NCI-H524 treated with DMSO at 0.1 percent for 48 hours (cell line): ENCODE measurements at regions not wholly inside any gene's neighbourhood (a gene's known extent, or its start where the extent isn't known, plus 50 kb on each side); places are given as distances from the start of the nearest gene placed in this dataset.
"Not testable (repeated sequence)": the region's sequence is repeated elsewhere in the genome, so short reads cannot be mapped to it uniquely, and the experiment has no call there.

ENCODE experiments used
- DNase-seq: peaks from one replicate; lab custom pipeline; 2025; lab: John Stamatoyannopoulos, UW

- not testable (repeated sequence) for DNase-seq
Observed at GRCh38 chr10:76815505-76815904, 822.1 kb downstream of the KCNMA1 start.

GRCh38 chr10:76811430-76811829 is 826.2 kb downstream of the KCNMA1 start:
- no peak for DNase-seq

DNA sequence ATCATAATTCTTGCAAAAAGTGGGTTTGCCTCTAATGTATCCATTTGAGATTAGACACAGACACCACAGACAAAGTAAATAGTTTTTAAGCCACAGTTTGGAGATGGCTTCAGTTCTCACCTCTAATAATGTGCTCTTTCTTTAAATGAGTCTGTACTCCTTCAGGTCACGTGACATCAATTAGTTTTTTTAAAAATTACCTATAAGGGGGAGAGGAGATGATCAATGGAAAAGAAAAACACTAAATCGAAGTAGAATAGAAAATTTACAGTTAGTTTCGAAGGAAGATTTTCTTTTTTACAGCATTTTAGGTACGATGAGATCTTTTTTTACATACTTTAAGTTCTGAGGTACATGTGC is 849.2 kb downstream of the KCNMA1 start:
- no peak for DNase-seq

DNA sequence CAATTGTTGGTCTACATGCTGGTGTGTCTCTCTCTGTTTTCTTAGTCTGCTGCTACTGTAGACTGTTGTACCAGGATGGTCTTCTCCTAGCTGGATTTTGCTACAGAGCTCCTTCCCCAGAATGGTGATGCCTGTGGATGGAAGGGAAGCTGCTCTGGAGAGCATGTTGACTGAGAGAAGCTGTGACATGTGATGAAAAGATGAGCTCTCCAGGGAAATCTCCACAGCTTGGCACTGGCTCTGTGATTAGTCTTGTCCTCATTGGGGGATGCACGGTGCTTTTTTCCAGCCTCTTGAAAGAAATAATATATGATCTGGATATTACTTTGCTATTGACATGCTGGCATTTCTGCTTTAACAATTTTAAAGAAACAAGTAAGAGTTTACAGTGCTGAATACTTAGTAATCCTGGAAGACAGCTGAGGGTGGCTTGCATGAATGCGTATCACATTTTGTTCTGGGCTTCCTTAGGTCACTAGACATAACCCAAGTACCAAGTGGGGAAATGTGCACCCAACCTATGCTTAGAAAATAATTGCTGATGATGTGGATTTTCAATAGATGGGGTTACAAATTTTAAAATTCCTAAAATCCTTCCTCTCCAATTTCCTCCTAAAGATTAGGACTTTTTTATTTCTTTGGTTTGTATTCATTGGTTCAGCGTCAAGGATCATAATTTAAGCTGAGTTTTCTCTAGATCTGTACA is 849.7 kb downstream of the KCNMA1 start:
- DNase-seq, result no peak

GRCh38 chr10:76786504-76787072 is 851.0 kb downstream of the KCNMA1 start:
- DNase-seq, result no peak

DNA sequence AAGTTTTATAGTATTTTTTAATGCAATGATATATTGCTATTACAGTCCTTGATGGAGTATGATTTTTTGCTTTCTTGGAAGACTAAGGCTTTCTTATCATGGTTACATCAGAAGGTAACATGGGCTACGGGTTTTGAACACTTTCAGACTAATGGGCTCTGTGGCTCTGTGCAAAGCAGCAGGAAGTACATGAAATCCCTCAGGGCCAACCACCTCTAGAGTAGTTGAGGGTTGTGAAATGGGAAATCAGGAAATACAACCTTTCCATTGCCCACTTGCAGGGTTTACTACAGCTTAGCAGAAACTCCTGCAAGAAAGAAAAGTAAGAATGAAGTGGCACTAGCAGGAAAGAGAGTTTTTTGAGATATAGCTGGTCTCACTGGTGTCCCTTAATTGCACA is 853.5 kb downstream of the KCNMA1 start:
- no peak for DNase-seq

- DNase-seq, result no peak
Observed at GRCh38 chr10:76779796-76780301, 857.8 kb downstream of the KCNMA1 start.

DNA sequence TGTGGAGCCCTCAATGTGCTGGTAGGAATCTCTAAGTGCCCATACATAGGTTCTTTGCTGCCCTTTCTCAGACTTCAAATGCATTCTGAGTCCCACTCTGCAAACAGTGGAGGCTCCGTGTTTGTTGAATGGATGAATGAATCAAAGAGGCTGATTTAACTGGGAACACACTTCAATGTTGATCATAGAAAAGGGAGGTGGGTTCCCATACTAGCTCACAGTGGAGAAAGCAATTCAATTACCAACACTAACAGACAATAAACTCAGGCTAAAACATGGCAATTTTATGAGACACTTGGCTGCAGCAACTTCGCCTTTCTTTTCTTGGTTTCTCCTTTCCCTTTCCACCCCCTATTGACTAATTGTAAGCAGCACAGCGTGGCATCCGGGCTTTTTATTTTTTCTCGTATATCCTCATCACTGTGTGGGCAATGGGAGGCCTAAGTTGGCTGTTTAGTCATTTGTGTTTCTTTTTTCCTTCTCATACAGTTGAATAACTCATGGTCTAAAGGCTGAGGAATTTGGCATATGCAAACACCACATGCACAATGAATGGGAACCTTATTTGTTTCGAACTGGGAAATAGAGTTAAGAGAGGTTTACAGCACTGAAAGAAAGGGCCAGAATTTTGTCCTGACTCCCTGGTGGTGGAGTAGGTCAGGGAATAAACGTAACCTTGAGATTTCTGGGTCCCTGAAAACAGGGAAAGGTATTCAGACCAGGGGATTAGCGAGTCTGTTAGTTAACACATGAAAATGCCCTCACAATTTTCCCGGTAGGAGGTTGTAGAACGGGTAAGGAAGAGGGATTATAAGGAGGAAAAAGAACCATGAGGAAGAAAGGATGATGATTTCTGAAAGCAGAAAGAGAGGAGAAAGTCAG is 858.5 kb downstream of the KCNMA1 start:
- no peak for DNase-seq

- DNase-seq, result no peak
Observed at GRCh38 chr10:76774987-76775603, 862.5 kb downstream of the KCNMA1 start.

GRCh38 chr10:76769582-76769981 is 868.0 kb downstream of the KCNMA1 start:
- DNase-seq, result no peak

GRCh38 chr10:76769161-76769560 is 868.4 kb downstream of the KCNMA1 start:
- no peak for DNase-seq

DNA sequence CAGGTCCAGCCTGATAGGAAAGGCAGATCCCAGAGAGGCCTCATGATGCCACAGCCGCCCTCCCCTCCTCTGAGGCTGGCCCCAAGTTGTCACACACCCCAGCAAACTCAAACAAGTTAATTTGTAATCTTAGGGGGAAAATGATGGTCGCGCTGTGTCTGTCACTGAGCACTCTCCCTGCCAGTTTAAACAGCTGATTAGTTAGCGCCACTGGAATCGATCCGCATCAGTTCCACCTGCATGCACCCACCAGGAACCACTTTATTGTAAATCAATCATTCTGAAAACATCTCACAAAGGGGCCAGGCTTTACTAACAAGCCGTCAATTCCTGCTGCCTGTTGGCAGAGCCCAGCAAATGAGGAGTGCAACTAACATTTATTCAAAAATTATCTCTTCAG is 870.9 kb downstream of the KCNMA1 start:
- no peak for DNase-seq

DNA sequence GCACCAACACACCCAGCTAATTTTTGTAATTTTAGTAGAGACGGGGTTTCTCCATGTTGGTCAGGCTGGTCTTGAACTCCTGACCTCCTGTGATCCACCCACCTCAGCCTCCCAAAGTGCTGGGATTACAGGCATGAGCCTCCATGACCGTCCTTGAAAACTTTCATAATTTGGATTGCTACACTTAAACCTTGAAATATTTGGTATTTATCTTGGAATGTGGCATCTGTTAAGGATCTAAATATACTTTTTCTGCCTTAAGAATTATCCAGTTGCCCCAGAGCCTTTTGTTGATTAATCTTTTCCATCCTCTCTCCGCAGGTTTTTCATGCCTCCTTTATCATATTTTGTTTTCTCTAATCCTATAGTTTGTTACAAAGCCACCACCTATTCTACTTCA is 872.7 kb downstream of the KCNMA1 start:
- DNase-seq, result not testable (repeated sequence)

GRCh38 chr10:76764177-76764576 is 873.4 kb downstream of the KCNMA1 start:
- DNase-seq, result no peak

DNA sequence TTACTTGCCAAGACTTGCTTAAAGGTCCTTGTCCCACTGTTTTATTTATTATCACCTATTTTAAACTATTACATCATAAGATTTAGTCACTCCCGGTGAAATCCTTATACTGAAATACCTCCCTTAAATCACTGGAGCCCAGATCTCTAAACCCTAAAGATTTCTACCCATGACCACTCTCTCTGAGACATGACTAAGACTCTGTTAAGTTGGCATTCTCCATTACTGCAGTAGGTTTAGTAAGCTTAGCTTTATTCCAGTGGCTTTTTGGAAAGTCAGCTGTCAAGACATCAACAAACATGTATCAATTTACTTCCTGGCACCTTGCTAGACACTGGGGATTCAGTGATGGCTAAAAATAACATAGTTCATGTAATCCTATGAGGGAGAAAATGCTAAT is 874.2 kb downstream of the KCNMA1 start:
- DNase-seq, result no peak

GRCh38 chr10:76759681-76760080 is 877.9 kb downstream of the KCNMA1 start:
- DNase-seq, result no peak

- no peak for DNase-seq
Observed at GRCh38 chr10:76743169-76743568, 894.4 kb downstream of the KCNMA1 start.

DNA sequence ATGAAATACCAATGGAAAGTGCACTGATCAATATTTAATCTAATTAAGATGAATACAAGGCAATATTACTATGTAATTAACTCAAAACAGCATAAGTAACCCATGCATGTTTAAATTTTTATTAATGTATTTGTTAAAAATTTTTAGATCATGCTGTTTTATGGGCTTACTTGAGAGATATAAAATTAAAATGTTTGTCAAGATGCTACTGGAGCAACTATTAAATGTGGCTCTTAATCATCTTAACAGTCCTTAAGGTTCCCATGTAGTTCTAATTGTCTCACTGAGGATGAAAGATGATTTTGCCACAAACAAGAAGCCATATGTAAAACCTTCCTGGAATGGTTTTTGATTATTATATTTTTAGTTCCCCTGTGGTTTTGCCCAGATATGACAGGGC is 897.1 kb downstream of the KCNMA1 start:
- DNase-seq, result no peak

DNA sequence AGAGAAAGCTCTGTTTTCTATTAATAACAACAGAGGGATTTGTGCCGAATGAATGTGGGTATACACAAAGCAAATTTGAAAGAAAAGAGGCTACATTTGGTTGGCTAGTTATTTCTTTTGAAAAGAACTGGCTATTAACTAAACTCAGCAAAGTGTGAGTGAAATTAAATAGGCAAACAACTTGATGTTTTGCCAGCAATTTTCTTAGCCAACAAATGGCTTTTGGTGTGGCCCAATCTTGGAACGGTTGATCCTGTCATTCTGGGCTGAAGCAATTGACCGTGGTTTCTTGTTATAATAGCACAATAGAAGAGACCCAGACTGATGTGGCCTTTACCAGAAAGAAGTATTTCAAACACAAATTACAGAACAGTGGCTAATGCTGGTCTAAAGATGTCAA is 898.6 kb downstream of the KCNMA1 start:
- no peak for DNase-seq

GRCh38 chr10:76736815-76737618 is 900.6 kb downstream of the KCNMA1 start:
- DNase-seq, result no peak

DNA sequence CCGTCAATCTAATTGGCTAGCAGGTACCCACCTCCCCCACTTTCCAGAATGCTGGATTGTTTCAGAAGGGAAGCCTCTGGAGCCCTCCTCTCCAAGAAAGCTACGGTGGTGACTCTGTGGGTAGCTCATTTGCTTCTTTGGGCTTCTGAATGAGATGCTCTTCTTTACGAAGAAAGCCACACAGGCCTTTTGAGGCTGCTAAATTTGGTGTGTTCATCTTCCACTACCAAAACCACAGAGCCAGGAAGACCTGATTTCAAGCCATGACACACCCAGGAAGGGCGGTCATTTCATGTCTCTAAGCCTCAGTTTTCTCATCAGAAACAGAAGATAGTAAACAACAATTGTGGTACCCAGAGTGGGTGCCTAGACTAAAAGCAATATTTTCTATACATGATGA is 901.2 kb downstream of the KCNMA1 start:
- DNase-seq, result no peak

- DNase-seq, result peak; percentile 1
Observed at GRCh38 chr10:76735866-76736265, 901.7 kb downstream of the KCNMA1 start.
